Loucy (cell line): ENCODE measurements at regions not wholly inside any gene's neighbourhood (a gene's known extent, or its start where the extent isn't known, plus 50 kb on each side); places are given as distances from the start of the nearest gene placed in this dataset.

Experiments
- H2AFZ ChIP-seq: fragments of 200-600 bp; sonication (generic); 2 replicates; pipeline ENCODE4 v1.6.0; 2016; ENCODE audit warnings: antibody characterized with exemption, mild to moderate bottlenecking, low read length, moderate library complexity
- H3F3A ChIP-seq: fragments of 200-600 bp; 2 replicates; pipeline ENCODE4 v1.6.0; 2016; ENCODE audit warnings: antibody characterized with exemption, low read depth, mild to moderate bottlenecking
- H3K27me3 ChIP-seq: fragments of 200-600 bp; sonication (generic); 2 replicates; pipeline ENCODE4 v1.6.1; 2014; ENCODE audit warnings: low read length, mild to moderate bottlenecking; ENCODE audit not compliant: insufficient read depth, poor library complexity, severe bottlenecking
- H3K36me3 ChIP-seq: fragments of 200-600 bp; sonication (generic); 2 replicates; pipeline ENCODE4 v1.6.1; 2016; ENCODE audit warnings: low read length; ENCODE audit not compliant: insufficient read depth
- H3K4me1 ChIP-seq: fragments of 200-600 bp; sonication (generic); 2 replicates; pipeline ENCODE4 v1.5.1; 2014; ENCODE audit warnings: low read length, mild to moderate bottlenecking; ENCODE audit not compliant: insufficient read depth, poor library complexity, severe bottlenecking
- H3K4me2 ChIP-seq: fragments of 200-600 bp; sonication (generic); 2 replicates; pipeline ENCODE4 v1.6.0; 2014; ENCODE audit warnings: antibody characterized with exemption, low read length, low read depth, mild to moderate bottlenecking; ENCODE audit not compliant: poor library complexity, severe bottlenecking
- H3K4me3 ChIP-seq: fragments of 200-600 bp; sonication (generic); 2 replicates; pipeline ENCODE4 v1.5.1; 2014; ENCODE audit warnings: low read length, mild to moderate bottlenecking, mixed read lengths; ENCODE audit not compliant: poor library complexity, severe bottlenecking
- H3K79me2 ChIP-seq: fragments of 200-600 bp; sonication (generic); 2 replicates; pipeline ENCODE4 v1.6.1; 2014; ENCODE audit warnings: low read length; ENCODE audit not compliant: insufficient read depth
- H3K9ac ChIP-seq: fragments of 200-600 bp; sonication (generic); 2 replicates; pipeline ENCODE4 v1.6.0; 2014; ENCODE audit warnings: mild to moderate bottlenecking, low read depth, low read length, moderate library complexity; ENCODE audit not compliant: poor library complexity, severe bottlenecking
- H3K9me2 ChIP-seq: fragments of 200-600 bp; sonication (generic); replicated peaks from 2 replicates; pipeline ENCODE4 v1.6.1; 2016; ENCODE audit warnings: low read depth, low read length, mixed read lengths
- H3K9me3 ChIP-seq: fragments of 200-600 bp; sonication (generic); 2 replicates; pipeline ENCODE4 v1.6.1; 2014; ENCODE audit warnings: mild to moderate bottlenecking, antibody characterized with exemption, low read length, low read depth; ENCODE audit not compliant: insufficient read depth
- H4K20me1 ChIP-seq: fragments of 200-600 bp; sonication (generic); 2 replicates; pipeline ENCODE4 v1.6.0; 2014; ENCODE audit warnings: antibody characterized with exemption, low read length, mild to moderate bottlenecking; ENCODE audit not compliant: insufficient read depth, poor library complexity, severe bottlenecking
- CTCF ChIP-seq: fragments of 200-600 bp; sonication (generic); conservative IDR thresholded peaks from 2 replicates; pipeline ENCODE4 v1.5.1; 2014; ENCODE audit warnings: mild to moderate bottlenecking, antibody characterized with exemption, low read length
- EZH2phosphoT487 ChIP-seq: fragments of 200-600 bp; IDR thresholded peaks from 2 replicates; pipeline ENCODE4 v1.6.1; 2018; ENCODE audit warnings: antibody characterized with exemption, mild to moderate bottlenecking, moderate library complexity, borderline replicate concordance

GRCh38 chrX:35722128-35722527 is 76.0 kb upstream of the MAGEB16 start:
- no peaks in the 10 kb centered on the region for H3K27me3 ChIP-seq
- H3K9me3 ChIP-seq, result no peaks in the 10 kb centered on the region
- no peaks in the 10 kb centered on the region for H3K9me2 ChIP-seq
- no peak overlapping the region for H3K9ac ChIP-seq
- no peak overlapping the region for H3K4me2 ChIP-seq
- TF ChIP-seq CTCF, result no peak
- no peak for TF ChIP-seq EZH2phosphoT487
- H4K20me1 ChIP-seq, result no peaks in the 10 kb centered on the region
- H3K4me3 ChIP-seq, result no peak overlapping the region
- H2AFZ ChIP-seq, result no peak overlapping the region
- H3K36me3 ChIP-seq, result no peaks in the 10 kb centered on the region
- no peaks in the 10 kb centered on the region for H3K79me2 ChIP-seq
- H3K4me1 ChIP-seq, result no peaks in the 10 kb centered on the region
- no peaks in the 10 kb centered on the region for H3F3A ChIP-seq

- H3K9ac ChIP-seq, result no peak overlapping the region
- no peak for TF ChIP-seq EZH2phosphoT487
- peak; percentile 42 for TF ChIP-seq CTCF
- H3K79me2 ChIP-seq, result no peaks in the 10 kb centered on the region
- H3K9me3 ChIP-seq, result no peaks in the 10 kb centered on the region
- H2AFZ ChIP-seq, result no peak overlapping the region
- no peaks in the 10 kb centered on the region for H3F3A ChIP-seq
- H4K20me1 ChIP-seq, result no peaks in the 10 kb centered on the region
- H3K9me2 ChIP-seq, result no peaks in the 10 kb centered on the region
- no peaks in the 10 kb centered on the region for H3K27me3 ChIP-seq
- H3K4me3 ChIP-seq, result no peak overlapping the region
- no peaks in the 10 kb centered on the region for H3K36me3 ChIP-seq
- no peaks in the 10 kb centered on the region for H3K4me1 ChIP-seq
- H3K4me2 ChIP-seq, result no peak overlapping the region
Measured at GRCh38 chrX:35726176-35726575, 72.0 kb upstream of the MAGEB16 start.

GRCh38 chrX:35728481-35728880 is 69.7 kb upstream of the MAGEB16 start:
- TF ChIP-seq EZH2phosphoT487 (no peak), CTCF (no peak)
- H3F3A ChIP-seq, result no peaks in the 10 kb centered on the region
- H3K27me3 ChIP-seq, result no peaks in the 10 kb centered on the region
- H3K4me1 ChIP-seq, result no peaks in the 10 kb centered on the region
- H3K4me2 ChIP-seq, result no peak overlapping the region
- H3K9ac ChIP-seq, result no peak overlapping the region
- H2AFZ ChIP-seq, result no peak overlapping the region
- no peaks in the 10 kb centered on the region for H4K20me1 ChIP-seq
- H3K36me3 ChIP-seq, result no peaks in the 10 kb centered on the region
- H3K9me3 ChIP-seq, result no peaks in the 10 kb centered on the region
- no peaks in the 10 kb centered on the region for H3K79me2 ChIP-seq
- H3K9me2 ChIP-seq, result no peaks in the 10 kb centered on the region
- no peak overlapping the region for H3K4me3 ChIP-seq
